ENCODE measurements at regions not wholly inside any gene's neighbourhood (a gene's known extent, or its start where the extent isn't known, plus 50 kb on each side); places are given as distances from the start of the nearest gene placed in this dataset.

GRCh38 chr5:18203296-18203695 lies 569.0 kb downstream of the TAF11L14 start:
- intact Hi-C loops (cut with DNase I; ENCODE audit: low total_unique reads) = no loop called here
- H3K9me3 ChIP-seq = peaks cover 0 to 9% of the 10 kb centered on the region in 2 donors
- DNase-seq (ENCODE audit: low spot score in 2 of 2) = no peak
- no peak overlapping the region for H3K4me3 ChIP-seq
- no peaks in the 10 kb centered on the region for H3K36me3 ChIP-seq
- no peak overlapping the region for H3K27ac ChIP-seq
- no peaks in the 10 kb centered on the region for H3K27me3 ChIP-seq
- no peak for TF ChIP-seq POLR2A (IDR thresholded peaks at IDR 0.05)
- TF ChIP-seq CTCF (IDR thresholded peaks at IDR 0.05) = no peak
- no peak for TF ChIP-seq POLR2AphosphoS5 (IDR thresholded peaks at IDR 0.05)
- H3K4me1 ChIP-seq = no peaks in the 10 kb centered on the region

DNA sequence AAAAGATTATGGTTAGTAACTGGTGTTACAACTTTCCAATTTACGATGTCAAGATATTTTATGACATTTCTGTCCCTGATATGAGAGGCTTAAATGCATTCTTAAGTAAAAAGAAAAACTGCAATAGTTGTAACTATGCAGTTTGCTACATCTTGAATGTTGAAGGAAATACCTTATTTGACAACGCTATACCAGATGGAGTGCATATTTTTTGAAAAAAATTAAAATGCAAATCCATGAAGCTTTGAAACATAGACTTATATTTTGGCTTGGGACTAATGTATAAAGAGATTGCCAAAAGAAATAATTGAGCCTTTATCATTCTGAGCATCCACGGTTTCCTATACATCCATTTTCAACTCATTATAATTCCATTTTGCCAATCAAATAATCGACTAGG lies 579.4 kb downstream of the TAF11L14 start:
- Histone ChIP-seq H3K27ac (no peak overlapping the region), H3K27me3 (no peaks in the 10 kb centered on the region), H3K9me3 (no peaks in the 10 kb centered on the region), H3K36me3 (no peaks in the 10 kb centered on the region), H3K4me3 (no peak overlapping the region), H3K4me1 (no peaks in the 10 kb centered on the region)
- no peak for TF ChIP-seq CTCF (IDR thresholded peaks at IDR 0.05)
- TF ChIP-seq POLR2AphosphoS5 (IDR thresholded peaks at IDR 0.05) = no peak
- TF ChIP-seq POLR2A (IDR thresholded peaks at IDR 0.05) = no peak
- DNase-seq (ENCODE audit: low spot score in 2 of 2) = no peak
- intact Hi-C loops (cut with DNase I; ENCODE audit: low total_unique reads) = no loop called here

GRCh38 chr5:18216016-18216415 lies 581.8 kb downstream of the TAF11L14 start:
- TF ChIP-seq POLR2A (IDR thresholded peaks at IDR 0.05) (no peak), CTCF (IDR thresholded peaks at IDR 0.05) (no peak), POLR2AphosphoS5 (IDR thresholded peaks at IDR 0.05) (no peak)
- no peaks in the 10 kb centered on the region for H3K36me3 ChIP-seq
- intact Hi-C loops (cut with DNase I; ENCODE audit: low total_unique reads) = no loop called here
- no peak for DNase-seq (ENCODE audit: low spot score in 2 of 2)
- H3K27me3 ChIP-seq = no peaks in the 10 kb centered on the region
- no peak overlapping the region for H3K27ac ChIP-seq
- no peaks in the 10 kb centered on the region for H3K4me1 ChIP-seq
- H3K9me3 ChIP-seq = peaks cover 0 to 4% of the 10 kb centered on the region in 2 donors
- no peak overlapping the region for H3K4me3 ChIP-seq

DNA sequence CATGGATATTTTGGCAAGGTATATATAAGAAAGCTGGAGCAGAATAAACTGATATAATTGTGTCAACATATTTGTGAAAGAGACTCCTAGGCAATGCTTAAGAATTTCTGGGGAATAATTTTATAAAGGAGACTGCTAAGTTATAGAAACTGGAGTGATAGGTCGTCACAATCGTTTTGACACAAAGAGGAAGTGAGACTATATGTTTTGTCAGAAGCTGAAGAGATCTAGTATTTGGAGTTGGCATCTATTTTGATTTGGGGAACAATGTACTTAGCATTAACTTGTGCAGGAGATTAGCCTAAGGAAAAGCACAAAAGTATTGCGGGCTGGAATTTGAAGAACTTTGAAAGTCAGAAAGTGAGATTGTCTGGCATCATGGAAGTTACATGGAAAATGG lies 582.5 kb downstream of the TAF11L14 start:
- intact Hi-C loops (cut with DNase I; ENCODE audit: low total_unique reads) = no loop called here
- H3K4me3 ChIP-seq = no peak overlapping the region
- H3K36me3 ChIP-seq = no peaks in the 10 kb centered on the region
- H3K27me3 ChIP-seq = no peaks in the 10 kb centered on the region
- H3K9me3 ChIP-seq = peaks cover 0 to 4% of the 10 kb centered on the region in 2 donors
- no peaks in the 10 kb centered on the region for H3K4me1 ChIP-seq
- H3K27ac ChIP-seq = no peak overlapping the region
- TF ChIP-seq CTCF (IDR thresholded peaks at IDR 0.05) (no peak), POLR2A (IDR thresholded peaks at IDR 0.05) (no peak), POLR2AphosphoS5 (IDR thresholded peaks at IDR 0.05) (no peak)
- no peak for DNase-seq (ENCODE audit: low spot score in 2 of 2)

DNA sequence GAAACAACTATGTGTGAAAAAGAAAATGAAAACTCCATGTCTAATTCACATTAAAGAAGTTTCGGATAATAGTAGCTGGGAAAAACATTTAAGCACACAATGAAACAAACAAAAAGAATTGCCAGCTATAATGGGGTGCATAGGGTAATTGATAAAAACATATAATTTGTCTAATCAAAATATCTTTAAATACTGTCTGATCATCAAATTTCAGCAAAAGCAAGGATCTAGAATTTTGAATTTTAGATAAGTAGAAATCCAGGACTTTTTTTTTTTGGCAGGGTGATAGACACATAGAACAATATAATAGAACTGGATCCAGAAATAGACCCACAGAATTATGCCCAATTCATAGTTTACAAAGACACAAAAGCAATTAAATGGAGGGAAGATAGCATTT lies 585.0 kb downstream of the TAF11L14 start:
- no peak for DNase-seq (ENCODE audit: low spot score in 2 of 2)
- Histone ChIP-seq H3K9me3 (peaks cover 0 to 4% of the 10 kb centered on the region in 2 donors), H3K27ac (no peak overlapping the region), H3K36me3 (no peaks in the 10 kb centered on the region), H3K4me3 (no peak overlapping the region), H3K4me1 (no peaks in the 10 kb centered on the region), H3K27me3 (no peaks in the 10 kb centered on the region)
- intact Hi-C loops (cut with DNase I; ENCODE audit: low total_unique reads) = no loop called here
- TF ChIP-seq CTCF (IDR thresholded peaks at IDR 0.05) (no peak), POLR2A (IDR thresholded peaks at IDR 0.05) (no peak), POLR2AphosphoS5 (IDR thresholded peaks at IDR 0.05) (no peak)

Data from breast epithelium (tissue), 4 donors.